ENCODE measurements at regions not wholly inside any gene's neighbourhood (a gene's known extent, or its start where the extent isn't known, plus 50 kb on each side); places are given as distances from the start of the nearest gene placed in this dataset.

DNA sequence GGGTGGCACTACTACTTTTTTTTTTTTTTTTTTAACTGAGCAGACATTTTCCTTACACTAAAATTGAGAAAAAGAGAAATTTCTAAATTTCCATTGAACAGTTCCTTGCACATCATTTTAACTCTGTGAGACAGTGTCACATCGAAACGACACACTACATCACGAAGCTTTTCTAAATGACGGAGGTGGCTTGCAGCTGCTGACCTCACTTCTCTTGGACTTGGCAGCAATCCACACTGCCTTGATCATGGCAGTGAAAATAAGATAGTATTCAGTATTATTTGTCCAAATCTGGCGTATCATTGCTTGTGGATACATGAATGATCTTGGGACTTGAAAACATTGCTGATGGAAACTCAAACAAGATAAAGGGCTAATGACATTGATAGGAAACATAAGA is 80.3 kb upstream of the CYYR1 start (continued):
- TF ChIP-seq TAF1 (IDR thresholded peaks at IDR 0.05; ENCODE audit: low read depth, low read length), result no peak

GRCh38 chr21:26652854-26653253 is 79.8 kb upstream of the CYYR1 start:
- Histone ChIP-seq H3K36me3 (ENCODE audit: control insufficient read depth in 2 of 4, insufficient read depth in 4 of 4, low read length in 3 of 4) (no peaks in the 10 kb centered on the region), H3K23me2 (ENCODE audit: low read depth, low read length) (no peaks in the 10 kb centered on the region), H3K79me1 (ENCODE audit: low read depth, low read length) (no peaks in the 10 kb centered on the region), H2BK5ac (ENCODE audit: low read depth, low read length) (no peak overlapping the region), H3K56ac (replicated peaks; ENCODE audit: insufficient read length, low read depth, low read length) (no peak overlapping the region), H3K27ac (ENCODE audit: low read depth, low read length) (no peak overlapping the region), H3K9ac (replicated peaks in 1 of 4; ENCODE audit: extremely low read depth in 1 of 4, low read depth in 3 of 4, low read length in 3 of 4) (no peak overlapping the region), H3K4me2 (ENCODE audit: insufficient read depth in 1 of 2, low read depth in 2 of 2, low read length in 2 of 2) (no peak overlapping the region), H3K14ac (ENCODE audit: insufficient read length) (no peak overlapping the region), H4K20me1 (replicated peaks in 1 of 2; ENCODE audit: control insufficient read depth in 1 of 2, insufficient read depth in 2 of 2, low read length in 2 of 2) (no peaks in the 10 kb centered on the region), H4K5ac (ENCODE audit: insufficient read length, low read depth, low read length) (no peak overlapping the region), H4K8ac (ENCODE audit: extremely low read depth, insufficient read depth, low read length) (no peak overlapping the region), H3K4ac (replicated peaks; ENCODE audit: insufficient read length, low read depth, low read length) (no peak overlapping the region), H3K4me1 (replicated peaks in 1 of 4; ENCODE audit: control insufficient read depth in 3 of 4, insufficient read depth in 4 of 4, low read length in 3 of 4) (no peaks in the 10 kb centered on the region), H2BK12ac (ENCODE audit: low read depth, low read length) (no peak overlapping the region), H3K9me3 (ENCODE audit: insufficient read depth in 2 of 2, low read depth in 1 of 2, low read length in 1 of 2) (no peaks in the 10 kb centered on the region), H2BK120ac (replicated peaks; ENCODE audit: low read depth, low read length) (no peak overlapping the region), H3K23ac (ENCODE audit: insufficient read length) (no peak overlapping the region), H2AFZ (ENCODE audit: low read length) (no peak overlapping the region), H3K18ac (ENCODE audit: extremely low read depth, low read length) (no peak overlapping the region), H2BK20ac (ENCODE audit: low read length) (no peak overlapping the region), H2BK15ac (ENCODE audit: low read length) (no peak overlapping the region), H3K27me3 (replicated peaks in 1 of 4; ENCODE audit: control insufficient read depth in 3 of 4, extremely low read depth in 1 of 4, insufficient read depth in 3 of 4, low read length in 3 of 4) (no peaks in the 10 kb centered on the region), H3K79me2 (ENCODE audit: control insufficient read depth in 1 of 2, insufficient read depth in 2 of 2, low read length in 2 of 2) (no peaks in the 10 kb centered on the region), H2AK5ac (ENCODE audit: low read depth, low read length) (no peak overlapping the region), H3K4me3 (ENCODE audit: extremely low read depth in 1 of 4, insufficient read depth in 2 of 4, low read depth in 3 of 4, low read length in 4 of 4) (no peak overlapping the region), H4K91ac (replicated peaks; ENCODE audit: insufficient read length, low read length) (no peak overlapping the region)
- DNase-seq (ENCODE audit: low read depth in 1 of 2, low spot score in 2 of 2) (no peak), FAIRE-seq (no peak)
- CTCF ChIA-PET (ENCODE audit: partially characterized antibody), result interaction anchor here (0.7 to 0.8 kb wide), 3 partner anchors 16 to 1835 kb away, joined by 3 to 8 read pairs (median 3); no protein-coding TSS in a partner anchor
- TF ChIP-seq RXRA (IDR thresholded peaks at IDR 0.05; ENCODE audit: insufficient read depth, low read depth, low read length) (no peak), KDM1A (IDR thresholded peaks at IDR 0.05; ENCODE audit: borderline replicate concordance, low read length) (no peak), POU5F1 (IDR thresholded peaks at IDR 0.05; ENCODE audit: low read depth, low read length) (no peak), SP1 (IDR thresholded peaks at IDR 0.05; ENCODE audit: low read depth, low read length) (no peak), CEBPB (IDR thresholded peaks at IDR 0.05; ENCODE audit: low read depth, low read length) (no peak), ATF2 (IDR thresholded peaks at IDR 0.05; ENCODE audit: low read length) (no peak), BACH1 (IDR thresholded peaks at IDR 0.05; ENCODE audit: low read length) (no peak)
- POLR2A ChIA-PET (ENCODE audit: partially characterized antibody), result no interaction called here
- 85% methylated on average over 1 of the region's 1 CpG; no CpG with 5 or more reads in 1 of the 2 experiments for WGBS, 2 experiments (ENCODE audit: extremely low coverage in 1 of 2, insufficient coverage in 1 of 2, insufficient read length in 1 of 2, insufficient replicate concordance in 2 of 2, low coverage in 1 of 2, low lambda C conversion rate in 2 of 2, missing lambda C conversion rate in 1 of 2)

All from H1 (cell line).